GM23248 (cell line): ENCODE measurements at regions not wholly inside any gene's neighbourhood (a gene's known extent, or its start where the extent isn't known, plus 50 kb on each side); places are given as distances from the start of the nearest gene placed in this dataset.

Source experiments
- DNase-seq: peaks from one replicate; pipeline ENCODE4 v3.0.0-alpha.2; 2015
- H2AFZ ChIP-seq: fragments of 200-600 bp; sonication (generic); 2 replicates; pipeline ENCODE4 v1.6.1; 2016; ENCODE audit warnings: antibody characterized with exemption
- H3F3A ChIP-seq: fragments of 200-600 bp; sonication (generic); 2 replicates; pipeline ENCODE4 v1.6.1; 2016; ENCODE audit warnings: mild to moderate bottlenecking, antibody characterized with exemption, mixed run types; ENCODE audit not compliant: insufficient read depth
- H3K27ac ChIP-seq: fragments of 200-600 bp; sonication (generic); 2 replicates; pipeline ENCODE4 v1.5.1; 2016; ENCODE audit warnings: mild to moderate bottlenecking
- H3K27me3 ChIP-seq: fragments of 200-600 bp; sonication (generic); replicated peaks from 2 replicates; pipeline ENCODE4 v1.6.1; 2016; ENCODE audit warnings: mild to moderate bottlenecking; ENCODE audit not compliant: insufficient read depth
- H3K36me3 ChIP-seq: fragments of 200-600 bp; sonication (generic); 2 replicates; pipeline ENCODE4 v1.6.1; 2016; ENCODE audit warnings: low read depth, mild to moderate bottlenecking
- H3K4me1 ChIP-seq: fragments of 200-600 bp; sonication (generic); 2 replicates; pipeline ENCODE4 v1.6.1; 2016; ENCODE audit warnings: mild to moderate bottlenecking; ENCODE audit not compliant: insufficient read depth
- H3K4me2 ChIP-seq: fragments of 200-600 bp; sonication (generic); one replicate; pipeline ENCODE4 v1.6.1; 2016; ENCODE audit warnings: mild to moderate bottlenecking; ENCODE audit not compliant: unreplicated experiment
- H3K4me3 ChIP-seq: fragments of 200-600 bp; sonication (generic); 2 replicates; pipeline ENCODE4 v1.5.1; 2016; ENCODE audit warnings: mild to moderate bottlenecking
- H3K79me2 ChIP-seq: fragments of 200-600 bp; sonication (generic); 2 replicates; pipeline ENCODE4 v1.6.1; 2016; ENCODE audit warnings: mild to moderate bottlenecking; ENCODE audit not compliant: insufficient read depth
- H3K9ac ChIP-seq: fragments of 200-600 bp; sonication (generic); 2 replicates; pipeline ENCODE4 v1.6.1; 2016; ENCODE audit warnings: mild to moderate bottlenecking
- H3K9me2 ChIP-seq: fragments of 200-600 bp; sonication (generic); 2 replicates; pipeline ENCODE4 v1.6.1; 2016; ENCODE audit warnings: mixed run types, mild to moderate bottlenecking, moderate library complexity; ENCODE audit not compliant: insufficient read depth
- H3K9me3 ChIP-seq: fragments of 200-600 bp; sonication (generic); one replicate; pipeline ENCODE4 v1.6.1; 2017; ENCODE audit warnings: low read depth
- H4K20me1 ChIP-seq: fragments of 200-600 bp; sonication (generic); 2 replicates; pipeline ENCODE4 v1.6.0; 2016; ENCODE audit not compliant: insufficient read depth
- EZH2 ChIP-seq: fragments of 200-600 bp; sonication (generic); IDR thresholded peaks from 2 replicates; pipeline ENCODE4 v1.6.1; 2018; ENCODE audit warnings: antibody characterized with exemption, mild to moderate bottlenecking; ENCODE audit not compliant: insufficient read depth, poor library complexity, severe bottlenecking
- EZH2phosphoT487 ChIP-seq: fragments of 200-600 bp; sonication (generic); IDR thresholded peaks from 2 replicates; pipeline ENCODE4 v1.6.1; 2018; ENCODE audit warnings: antibody characterized with exemption, moderate library complexity, mild to moderate bottlenecking, low read depth; ENCODE audit not compliant: insufficient read depth
- WGBS, 2 experiments: methylation state at CpG; one replicate each; pipeline ENCODE4 v1.1.6; 2015 to 2017; ENCODE audit warnings: low lambda C conversion rate in 2 of 2, low coverage in 1 of 2; ENCODE audit errors: missing lambda C conversion rate in 2 of 2; 5-methylcytosine and 5-hydroxymethylcytosine counted together
- in situ Hi-C: fragments of 300-500 bp; cut with MboI; formaldehyde crosslinking; loops from 2 replicates; pipeline ENCODE4 v1.15.0; 2020

- TF ChIP-seq EZH2 = no peak
- no peak overlapping the region for H3K4me2 ChIP-seq
- H3K9me3 ChIP-seq = no peaks in the 10 kb centered on the region
- H3K9ac ChIP-seq = no peak overlapping the region
- H3K79me2 ChIP-seq = no peaks in the 10 kb centered on the region
- H4K20me1 ChIP-seq = no peaks in the 10 kb centered on the region
- H3K36me3 ChIP-seq = no peaks in the 10 kb centered on the region
- H3K27me3 ChIP-seq = no peaks in the 10 kb centered on the region
- 86% methylated on average over 5 of the region's 5 CpGs for WGBS, 2 experiments
- no peaks in the 10 kb centered on the region for H3F3A ChIP-seq
- in situ Hi-C loops = no loop called here
- no peak overlapping the region for H3K27ac ChIP-seq
- no peak overlapping the region for H3K4me3 ChIP-seq
- H3K9me2 ChIP-seq = no peaks in the 10 kb centered on the region
- H3K4me1 ChIP-seq = no peaks in the 10 kb centered on the region
- no peak overlapping the region for H2AFZ ChIP-seq
- DNase-seq = no peak
Measured at GRCh38 chr2:177119099-177119498, 93.5 kb upstream of the HNRNPA3 start.

- H3K9me2 ChIP-seq = no peaks in the 10 kb centered on the region
- no peaks in the 10 kb centered on the region for H3F3A ChIP-seq
- no peaks in the 10 kb centered on the region for H4K20me1 ChIP-seq
- no peaks in the 10 kb centered on the region for H3K79me2 ChIP-seq
- 37 to 45% methylated on average over 1 of the region's 1 CpG for WGBS, 2 experiments
- H3K9ac ChIP-seq = no peak overlapping the region
- in situ Hi-C loops = no loop called here
- H3K9me3 ChIP-seq = no peaks in the 10 kb centered on the region
- H3K27me3 ChIP-seq = no peaks in the 10 kb centered on the region
- H3K4me2 ChIP-seq = no peak overlapping the region
- TF ChIP-seq EZH2phosphoT487 (no peak), EZH2 (no peak)
- no peak for DNase-seq
- no peak overlapping the region for H2AFZ ChIP-seq
- H3K4me3 ChIP-seq = no peak overlapping the region
- no peaks in the 10 kb centered on the region for H3K4me1 ChIP-seq
- no peak overlapping the region for H3K27ac ChIP-seq
- no peaks in the 10 kb centered on the region for H3K36me3 ChIP-seq
Measured at GRCh38 chr2:177123048-177123447, 89.5 kb upstream of the HNRNPA3 start.

GRCh38 chr2:177124371-177124770 lies 88.2 kb upstream of the HNRNPA3 start:
- no peaks in the 10 kb centered on the region for H3K79me2 ChIP-seq
- H3K9ac ChIP-seq = no peak overlapping the region
- H2AFZ ChIP-seq = no peak overlapping the region
- H3K27me3 ChIP-seq = no peaks in the 10 kb centered on the region
- H3K27ac ChIP-seq = no peak overlapping the region
- no peaks in the 10 kb centered on the region for H4K20me1 ChIP-seq
- 45 to 47% methylated on average over 2 of the region's 2 CpGs for WGBS, 2 experiments
- no peak overlapping the region for H3K4me2 ChIP-seq
- H3K4me1 ChIP-seq = no peaks in the 10 kb centered on the region
- no peak for DNase-seq
- H3K4me3 ChIP-seq = no peak overlapping the region
- no peaks in the 10 kb centered on the region for H3F3A ChIP-seq
- no peaks in the 10 kb centered on the region for H3K9me2 ChIP-seq
- in situ Hi-C loops = no loop called here
- no peaks in the 10 kb centered on the region for H3K36me3 ChIP-seq
- no peaks in the 10 kb centered on the region for H3K9me3 ChIP-seq
- no peak for TF ChIP-seq EZH2phosphoT487

GRCh38 chr2:177127821-177128220 lies 84.8 kb upstream of the HNRNPA3 start:
- H3K4me3 ChIP-seq = no peak overlapping the region
- no peaks in the 10 kb centered on the region for H4K20me1 ChIP-seq
- H3K9me3 ChIP-seq = no peaks in the 10 kb centered on the region
- WGBS, 2 experiments = 71 to 75% methylated on average over 6 of the region's 6 CpGs
- H3K27me3 ChIP-seq = no peaks in the 10 kb centered on the region
- in situ Hi-C loops = no loop called here
- TF ChIP-seq EZH2 (no peak), EZH2phosphoT487 (no peak)
- H3K9ac ChIP-seq = no peak overlapping the region
- DNase-seq = no peak
- H3K36me3 ChIP-seq = no peaks in the 10 kb centered on the region
- no peaks in the 10 kb centered on the region for H3F3A ChIP-seq
- H3K79me2 ChIP-seq = no peaks in the 10 kb centered on the region
- H3K9me2 ChIP-seq = no peaks in the 10 kb centered on the region
- no peak overlapping the region for H3K27ac ChIP-seq
- H3K4me1 ChIP-seq = no peaks in the 10 kb centered on the region
- H3K4me2 ChIP-seq = no peak overlapping the region
- H2AFZ ChIP-seq = no peak overlapping the region

GRCh38 chr2:177129610-177130009 lies 83.0 kb upstream of the HNRNPA3 start:
- TF ChIP-seq EZH2 = no peak
- no peaks in the 10 kb centered on the region for H3K79me2 ChIP-seq
- H2AFZ ChIP-seq = no peak overlapping the region
- H3K4me1 ChIP-seq = no peaks in the 10 kb centered on the region
- no peak for DNase-seq
- 55 to 66% methylated on average over 3 of the region's 3 CpGs for WGBS, 2 experiments
- no peak overlapping the region for H3K9ac ChIP-seq
- H3F3A ChIP-seq = no peaks in the 10 kb centered on the region
- no peak overlapping the region for H3K27ac ChIP-seq
- in situ Hi-C loops = no loop called here
- H3K27me3 ChIP-seq = no peaks in the 10 kb centered on the region
- no peaks in the 10 kb centered on the region for H4K20me1 ChIP-seq
- no peak overlapping the region for H3K4me3 ChIP-seq
- H3K4me2 ChIP-seq = no peak overlapping the region
- no peaks in the 10 kb centered on the region for H3K9me2 ChIP-seq
- no peaks in the 10 kb centered on the region for H3K9me3 ChIP-seq
- H3K36me3 ChIP-seq = no peaks in the 10 kb centered on the region
